NOMO-1 treated with DMSO at 0.1 percent for 48 hours (cell line): ENCODE measurements at regions not wholly inside any gene's neighbourhood (a gene's known extent, or its start where the extent isn't known, plus 50 kb on each side); places are given as distances from the start of the nearest gene placed in this dataset.

Experiments
- DNase-seq: peaks from one replicate; lab custom pipeline; 2025; ENCODE audit not compliant: unreplicated experiment; lab: John Stamatoyannopoulos, UW

DNA sequence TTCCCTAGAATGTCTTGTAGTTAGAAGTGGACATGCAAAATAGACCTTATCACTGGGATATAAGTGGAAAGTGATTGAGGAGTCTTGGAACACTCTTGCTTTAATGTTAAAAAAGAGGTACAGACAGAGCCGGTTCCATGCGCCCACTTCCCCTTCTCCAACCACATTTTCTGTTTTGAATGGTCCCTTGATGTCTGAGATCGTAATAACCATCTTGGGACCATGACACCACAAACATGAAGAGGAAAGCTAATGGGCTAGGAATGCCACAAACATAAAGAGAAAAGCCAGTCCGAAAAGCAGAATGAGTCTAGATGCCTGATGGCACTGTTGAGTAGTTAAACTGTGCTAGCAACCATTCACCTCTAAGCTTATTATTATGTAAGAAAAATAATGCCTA, 54.8 kb upstream of the SPON1 start:
- DNase-seq = no peak

DNA sequence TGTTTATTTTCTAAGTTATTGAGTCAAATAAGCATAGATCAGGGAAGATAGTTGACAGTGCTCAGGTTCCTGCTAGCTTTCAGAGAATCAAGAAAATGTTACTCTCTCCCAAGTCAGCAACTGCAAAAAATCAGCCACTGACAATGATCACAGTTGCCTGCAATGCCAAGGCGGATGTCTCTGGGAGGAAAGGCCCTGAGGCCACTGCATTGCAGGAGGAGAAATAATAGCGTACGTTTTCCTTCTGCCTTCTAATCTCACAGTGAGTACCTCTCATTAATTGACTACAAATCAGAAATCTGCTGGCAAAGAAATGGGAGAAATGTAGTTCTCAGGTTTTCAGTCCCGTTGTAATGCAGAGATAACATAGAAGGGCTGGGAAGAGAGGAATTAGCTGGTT, 54.0 kb upstream of the SPON1 start:
- no peak for DNase-seq
